ENCODE measurements at regions not wholly inside any gene's neighbourhood (a gene's known extent, or its start where the extent isn't known, plus 50 kb on each side); places are given as distances from the start of the nearest gene placed in this dataset.

GRCh38 chr5:98433673-98434072 is 339.8 kb upstream of the RGMB start:
- intact Hi-C loops (cut with DNase I), result no loop called here
- Histone ChIP-seq H3K27ac (no peak overlapping the region), H3K36me3 (no peaks in the 10 kb centered on the region), H3K27me3 (no peaks in the 10 kb centered on the region), H3K9me3 (peaks cover 0 to 16% (median 0%) of the 10 kb centered on the region in 11 donors), H3K4me3 (no peak overlapping the region), H3K4me1 (peaks cover 0 to 5% (median 0%) of the 10 kb centered on the region in 9 donors)
- ATAC-seq, result no peak
- no peak for TF ChIP-seq CTCF (IDR thresholded peaks at IDR 0.05)
- DNase-seq, result no peak

GRCh38 chr5:98436667-98437066 is 336.8 kb upstream of the RGMB start:
- TF ChIP-seq CTCF (IDR thresholded peaks at IDR 0.05), result no peak
- Histone ChIP-seq H3K4me1 (no peaks in the 10 kb centered on the region), H3K36me3 (no peaks in the 10 kb centered on the region), H3K27ac (no peak overlapping the region), H3K4me3 (no peak overlapping the region), H3K9me3 (peaks cover 0 to 37% (median 0%) of the 10 kb centered on the region in 11 donors), H3K27me3 (no peaks in the 10 kb centered on the region)
- DNase-seq, result no peak
- intact Hi-C loops (cut with DNase I), result no loop called here
- WGBS, 2 donors, result 79 to 80% methylated on average over 3 of the region's 3 CpGs
- no peak for ATAC-seq

GRCh38 chr5:98442448-98442847 is 331.0 kb upstream of the RGMB start:
- ATAC-seq (no peak), DNase-seq (no peak)
- no peaks in the 10 kb centered on the region for H3K4me1 ChIP-seq
- H3K27ac ChIP-seq, result no peak overlapping the region
- 53 to 55% methylated on average over 1 of the region's 1 CpG for WGBS, 2 donors
- peaks cover 0 to 38% (median 0%) of the 10 kb centered on the region in 11 donors for H3K9me3 ChIP-seq
- H3K36me3 ChIP-seq, result no peaks in the 10 kb centered on the region
- TF ChIP-seq CTCF (IDR thresholded peaks at IDR 0.05), result no peak
- intact Hi-C loops (cut with DNase I), result no loop called here
- no peak overlapping the region for H3K4me3 ChIP-seq
- H3K27me3 ChIP-seq, result no peaks in the 10 kb centered on the region

- Histone ChIP-seq H3K9me3 (peaks cover 0 to 38% (median 0%) of the 10 kb centered on the region in 11 donors), H3K4me1 (no peaks in the 10 kb centered on the region)
These were observed 329.6 kb upstream of the RGMB start for GRCh38 chr5:98443881-98444280.

More at GRCh38 chr5:98443881-98444280, 329.6 kb upstream of the RGMB start:
- intact Hi-C loops (cut with DNase I), result no loop called here
- no peak for TF ChIP-seq CTCF (IDR thresholded peaks at IDR 0.05)
- ATAC-seq (no peak), DNase-seq (no peak)
- no peaks in the 10 kb centered on the region for H3K36me3 ChIP-seq
- no peaks in the 10 kb centered on the region for H3K27me3 ChIP-seq
- H3K27ac ChIP-seq, result no peak overlapping the region
- 48 to 53% methylated on average over 1 of the region's 1 CpG for WGBS, 2 donors
- no peak overlapping the region for H3K4me3 ChIP-seq
